ENCODE measurements at regions not wholly inside any gene's neighbourhood (a gene's known extent, or its start where the extent isn't known, plus 50 kb on each side); places are given as distances from the start of the nearest gene placed in this dataset.

DNA sequence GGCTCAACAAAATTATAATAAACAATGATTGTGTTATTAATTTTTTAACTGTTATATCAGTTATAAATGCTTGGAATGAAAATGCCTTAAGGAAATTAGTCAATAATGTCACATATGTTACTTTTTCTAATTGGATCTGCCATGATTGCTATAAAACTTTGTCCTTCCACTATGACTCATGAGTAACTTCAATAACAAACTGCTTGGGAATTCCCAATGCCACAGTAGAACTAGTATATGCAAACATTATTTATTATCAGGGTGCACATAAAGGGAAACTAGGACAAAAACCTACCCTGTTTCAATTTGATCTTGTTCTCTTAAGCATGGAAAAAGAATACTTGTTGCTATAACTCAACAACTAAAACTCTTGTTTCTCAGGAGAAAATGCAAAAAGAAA, 59.1 kb upstream of the PDC start:
- Histone ChIP-seq H3K9me3 (no peaks in the 10 kb centered on the region), H3K27ac (no peak overlapping the region), H3K27me3 (no peaks in the 10 kb centered on the region), H3K4me3 (ENCODE audit: low read depth in 1 of 2, low read length in 1 of 2) (no peak overlapping the region), H3K4me1 (ENCODE audit: control insufficient read depth in 1 of 2, insufficient read depth in 1 of 2, low read depth in 1 of 2, low read length in 1 of 2) (no peaks in the 10 kb centered on the region), H3K36me3 (no peaks in the 10 kb centered on the region)
- TF ChIP-seq, protein P1, sequence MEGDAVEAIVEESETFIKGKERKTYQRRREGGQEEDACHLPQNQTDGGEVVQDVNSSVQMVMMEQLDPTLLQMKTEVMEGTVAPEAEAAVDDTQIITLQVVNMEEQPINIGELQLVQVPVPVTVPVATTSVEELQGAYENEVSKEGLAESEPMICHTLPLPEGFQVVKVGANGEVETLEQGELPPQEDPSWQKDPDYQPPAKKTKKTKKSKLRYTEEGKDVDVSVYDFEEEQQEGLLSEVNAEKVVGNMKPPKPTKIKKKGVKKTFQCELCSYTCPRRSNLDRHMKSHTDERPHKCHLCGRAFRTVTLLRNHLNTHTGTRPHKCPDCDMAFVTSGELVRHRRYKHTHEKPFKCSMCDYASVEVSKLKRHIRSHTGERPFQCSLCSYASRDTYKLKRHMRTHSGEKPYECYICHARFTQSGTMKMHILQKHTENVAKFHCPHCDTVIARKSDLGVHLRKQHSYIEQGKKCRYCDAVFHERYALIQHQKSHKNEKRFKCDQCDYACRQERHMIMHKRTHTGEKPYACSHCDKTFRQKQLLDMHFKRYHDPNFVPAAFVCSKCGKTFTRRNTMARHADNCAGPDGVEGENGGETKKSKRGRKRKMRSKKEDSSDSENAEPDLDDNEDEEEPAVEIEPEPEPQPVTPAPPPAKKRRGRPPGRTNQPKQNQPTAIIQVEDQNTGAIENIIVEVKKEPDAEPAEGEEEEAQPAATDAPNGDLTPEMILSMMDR (IDR thresholded peaks at IDR 0.05) = no peak

DNA sequence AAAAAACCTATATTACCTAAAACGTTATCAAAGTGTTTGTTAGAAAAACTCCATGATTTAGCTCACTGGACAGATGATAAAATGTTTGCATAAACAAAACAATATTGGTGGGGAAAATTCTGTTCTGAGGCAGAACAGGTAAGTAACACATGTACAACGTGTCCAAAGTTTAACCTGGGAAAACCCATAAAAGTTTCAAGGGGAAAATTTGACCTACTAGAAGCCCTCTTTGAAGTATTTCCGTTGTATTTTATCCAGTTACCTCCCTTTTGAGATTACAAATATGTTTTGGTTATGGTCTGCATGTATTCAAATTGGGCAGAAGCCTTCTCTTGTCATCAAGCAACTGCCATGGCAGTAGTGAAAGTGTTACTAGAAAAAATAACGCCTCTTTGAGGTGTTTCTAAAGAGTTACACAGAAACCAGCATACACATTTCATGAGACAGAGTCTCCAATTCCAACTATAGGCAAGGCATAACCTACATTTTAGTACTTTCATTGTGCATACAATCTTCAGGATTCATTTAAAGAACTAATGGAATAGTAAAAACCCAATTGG, 58.0 kb upstream of the PDC start:
- Histone ChIP-seq H3K27me3 (no peaks in the 10 kb centered on the region), H3K4me1 (ENCODE audit: control insufficient read depth in 1 of 2, insufficient read depth in 1 of 2, low read depth in 1 of 2, low read length in 1 of 2) (no peaks in the 10 kb centered on the region), H3K9me3 (no peaks in the 10 kb centered on the region), H3K36me3 (no peaks in the 10 kb centered on the region), H3K27ac (no peak overlapping the region), H3K4me3 (ENCODE audit: low read depth in 1 of 2, low read length in 1 of 2) (no peak overlapping the region)
- TF ChIP-seq, protein P1 (IDR thresholded peaks at IDR 0.05) = no peak

DNA sequence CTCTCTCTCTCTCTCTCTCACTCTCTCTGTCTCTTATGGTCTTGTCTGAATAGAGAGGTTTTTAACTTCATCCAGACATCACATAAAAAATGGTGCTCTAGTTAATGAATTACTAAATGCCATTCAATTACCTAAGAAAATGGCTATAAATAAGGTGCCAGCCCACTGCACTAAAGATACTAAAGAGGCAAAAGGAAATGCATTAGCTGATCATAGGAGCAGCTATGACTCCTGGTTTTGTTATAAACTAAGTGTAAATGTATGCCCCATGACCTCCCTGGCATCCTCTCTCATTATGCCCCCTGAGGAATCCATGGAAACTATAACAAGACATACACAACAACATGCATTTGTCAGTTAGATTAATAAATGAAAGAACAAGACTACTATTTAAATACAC, 57.5 kb upstream of the PDC start:
- Histone ChIP-seq H3K9me3 (no peaks in the 10 kb centered on the region), H3K4me3 (ENCODE audit: low read depth in 1 of 2, low read length in 1 of 2) (no peak overlapping the region), H3K4me1 (ENCODE audit: control insufficient read depth in 1 of 2, insufficient read depth in 1 of 2, low read depth in 1 of 2, low read length in 1 of 2) (no peaks in the 10 kb centered on the region), H3K36me3 (no peaks in the 10 kb centered on the region), H3K27ac (no peak overlapping the region), H3K27me3 (no peaks in the 10 kb centered on the region)
- TF ChIP-seq, protein P1 (IDR thresholded peaks at IDR 0.05) = no peak

DNA sequence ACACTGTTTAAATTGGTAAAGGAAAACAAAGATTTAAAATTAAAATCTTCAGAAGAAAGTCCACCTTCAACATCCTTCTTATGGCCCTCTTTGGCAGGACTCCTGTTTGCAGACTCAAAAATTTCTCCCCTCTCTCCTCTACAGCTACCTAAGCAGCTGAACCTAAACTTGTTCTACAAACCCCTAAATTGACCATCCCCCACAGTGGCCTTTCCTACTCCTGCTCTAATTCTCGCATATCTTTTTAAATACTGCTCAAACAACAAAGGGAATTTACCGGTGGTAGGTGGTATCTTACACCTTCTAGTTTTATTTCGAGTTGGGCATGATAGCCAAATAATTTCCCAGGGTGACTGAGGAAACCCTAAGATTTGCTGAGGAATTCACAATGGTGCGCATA, 53.5 kb upstream of the PDC start:
- TF ChIP-seq, protein P1 (IDR thresholded peaks at IDR 0.05) = no peak
- Histone ChIP-seq H3K4me3 (ENCODE audit: low read depth in 1 of 2, low read length in 1 of 2) (no peak overlapping the region), H3K27me3 (no peaks in the 10 kb centered on the region), H3K36me3 (no peaks in the 10 kb centered on the region), H3K4me1 (ENCODE audit: control insufficient read depth in 1 of 2, insufficient read depth in 1 of 2, low read depth in 1 of 2, low read length in 1 of 2) (peaks cover 20 to 21% of the 10 kb centered on the region in 2 experiments), H3K9me3 (no peaks in the 10 kb centered on the region), H3K27ac (no peak overlapping the region)

DNA sequence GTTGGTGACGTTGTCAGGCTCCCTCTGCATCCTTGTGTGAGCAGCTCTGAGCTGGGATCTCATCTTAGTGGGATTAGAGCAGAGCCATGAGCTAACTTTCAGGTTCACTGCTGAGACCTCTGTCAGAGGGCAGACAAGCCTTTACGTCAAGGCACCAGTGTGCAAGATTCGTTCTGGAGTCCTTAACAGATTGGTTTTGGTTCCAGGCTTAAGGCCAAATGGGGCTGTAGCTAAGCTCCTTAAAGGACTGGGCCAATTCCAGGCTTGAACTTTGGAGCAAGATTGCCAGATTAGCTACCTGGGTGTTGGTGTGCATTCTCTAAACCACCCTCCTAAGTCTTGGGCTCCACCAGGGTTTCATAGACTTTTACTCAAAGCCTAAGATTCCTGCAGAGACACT, 52.6 kb upstream of the PDC start:
- TF ChIP-seq, protein P1 (IDR thresholded peaks at IDR 0.05) = no peak
- Histone ChIP-seq H3K36me3 (no peaks in the 10 kb centered on the region), H3K9me3 (no peaks in the 10 kb centered on the region), H3K27ac (no peak overlapping the region), H3K4me3 (ENCODE audit: low read depth in 1 of 2, low read length in 1 of 2) (no peak overlapping the region), H3K27me3 (no peaks in the 10 kb centered on the region), H3K4me1 (ENCODE audit: control insufficient read depth in 1 of 2, insufficient read depth in 1 of 2, low read depth in 1 of 2, low read length in 1 of 2) (peaks cover 20 to 21% of the 10 kb centered on the region in 2 experiments)

Data from neutrophil (primary cell).